Retinal pigment epithelial cell (primary cell): ENCODE measurements at regions not wholly inside any gene's neighbourhood (a gene's known extent, or its start where the extent isn't known, plus 50 kb on each side); places are given as distances from the start of the nearest gene placed in this dataset.

ENCODE experiments used
- DNase-seq: peaks from one replicate; pipeline ENCODE4 v3.0.0-alpha.2; 2010; ENCODE audit warnings: low read depth
- H3K4me3 ChIP-seq: 2 replicates; pipeline ENCODE4 v1.5.1; 2011; ENCODE audit warnings: mild to moderate bottlenecking, low read length, control low read depth, moderate library complexity
- TF ChIP-seq, protein P1 (sequence below): conservative IDR thresholded peaks from 2 replicates; pipeline ENCODE4 v1.5.1; 2011; ENCODE audit warnings: low read depth, low read length, control low read depth, inconsistent platforms

DNA sequence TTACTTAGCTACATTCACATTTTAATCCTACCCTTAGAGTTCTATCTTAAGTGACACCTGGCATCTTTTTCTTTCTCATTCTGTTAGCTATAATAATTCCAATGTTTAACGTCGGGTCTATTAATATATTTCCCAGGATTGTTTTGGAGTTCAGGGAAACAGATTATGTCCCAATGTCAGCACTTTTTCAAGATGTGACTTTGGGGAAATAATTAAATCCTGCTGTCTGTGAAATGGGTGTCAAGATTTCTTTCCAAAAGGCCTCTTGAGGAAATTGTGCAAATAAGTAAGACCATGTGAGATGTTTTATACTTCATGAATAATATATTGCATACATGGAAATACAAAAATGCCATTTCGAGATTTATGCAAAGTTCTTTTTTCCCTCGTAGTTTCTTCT, 887.6 kb upstream of the SEL1L start:
- no peak for DNase-seq
- no peak overlapping the region for H3K4me3 ChIP-seq
- TF ChIP-seq, protein P1, sequence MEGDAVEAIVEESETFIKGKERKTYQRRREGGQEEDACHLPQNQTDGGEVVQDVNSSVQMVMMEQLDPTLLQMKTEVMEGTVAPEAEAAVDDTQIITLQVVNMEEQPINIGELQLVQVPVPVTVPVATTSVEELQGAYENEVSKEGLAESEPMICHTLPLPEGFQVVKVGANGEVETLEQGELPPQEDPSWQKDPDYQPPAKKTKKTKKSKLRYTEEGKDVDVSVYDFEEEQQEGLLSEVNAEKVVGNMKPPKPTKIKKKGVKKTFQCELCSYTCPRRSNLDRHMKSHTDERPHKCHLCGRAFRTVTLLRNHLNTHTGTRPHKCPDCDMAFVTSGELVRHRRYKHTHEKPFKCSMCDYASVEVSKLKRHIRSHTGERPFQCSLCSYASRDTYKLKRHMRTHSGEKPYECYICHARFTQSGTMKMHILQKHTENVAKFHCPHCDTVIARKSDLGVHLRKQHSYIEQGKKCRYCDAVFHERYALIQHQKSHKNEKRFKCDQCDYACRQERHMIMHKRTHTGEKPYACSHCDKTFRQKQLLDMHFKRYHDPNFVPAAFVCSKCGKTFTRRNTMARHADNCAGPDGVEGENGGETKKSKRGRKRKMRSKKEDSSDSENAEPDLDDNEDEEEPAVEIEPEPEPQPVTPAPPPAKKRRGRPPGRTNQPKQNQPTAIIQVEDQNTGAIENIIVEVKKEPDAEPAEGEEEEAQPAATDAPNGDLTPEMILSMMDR, result no peak

DNA sequence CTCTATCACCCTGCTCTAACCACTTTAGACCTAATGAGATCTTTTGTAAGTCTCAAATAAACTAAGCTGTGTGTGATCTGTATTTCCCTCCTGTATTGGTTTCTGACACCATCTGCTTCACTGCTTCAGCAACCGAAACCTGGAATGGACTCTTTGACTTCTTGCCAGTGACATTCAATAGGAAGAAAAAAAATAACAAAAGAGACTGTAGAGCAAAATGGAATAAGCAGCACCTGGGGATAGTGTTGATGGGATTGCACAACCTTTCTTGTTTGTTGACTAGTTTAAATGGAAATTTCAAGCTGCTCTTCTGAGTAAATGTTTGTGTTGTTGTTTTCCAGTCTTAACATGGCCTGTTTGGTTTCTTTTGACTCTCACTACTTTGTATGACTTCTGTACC, 888.6 kb upstream of the SEL1L start:
- no peak for DNase-seq
- TF ChIP-seq, protein P1, result no peak
- H3K4me3 ChIP-seq, result no peak overlapping the region

DNA sequence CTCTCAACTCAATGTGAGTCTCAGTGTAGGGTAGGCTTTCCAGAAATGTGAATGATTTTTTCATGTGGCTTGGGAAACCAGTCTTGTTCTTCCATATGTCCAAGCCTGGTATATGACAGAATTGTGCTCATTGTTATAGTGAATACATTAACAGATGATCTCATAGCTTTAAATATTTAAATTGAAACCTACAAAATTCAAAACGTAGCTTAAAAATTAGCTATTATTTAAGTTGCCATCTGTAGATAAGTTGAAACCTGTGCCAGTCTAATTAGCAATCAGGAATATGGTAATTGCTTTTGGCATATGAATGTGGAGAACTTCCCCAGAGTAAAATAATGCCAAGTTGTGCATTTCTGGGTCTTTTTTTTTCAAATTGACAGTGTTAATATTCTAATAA, 891.6 kb upstream of the SEL1L start:
- no peak for DNase-seq
- no peak overlapping the region for H3K4me3 ChIP-seq
- TF ChIP-seq, protein P1, result no peak

DNA sequence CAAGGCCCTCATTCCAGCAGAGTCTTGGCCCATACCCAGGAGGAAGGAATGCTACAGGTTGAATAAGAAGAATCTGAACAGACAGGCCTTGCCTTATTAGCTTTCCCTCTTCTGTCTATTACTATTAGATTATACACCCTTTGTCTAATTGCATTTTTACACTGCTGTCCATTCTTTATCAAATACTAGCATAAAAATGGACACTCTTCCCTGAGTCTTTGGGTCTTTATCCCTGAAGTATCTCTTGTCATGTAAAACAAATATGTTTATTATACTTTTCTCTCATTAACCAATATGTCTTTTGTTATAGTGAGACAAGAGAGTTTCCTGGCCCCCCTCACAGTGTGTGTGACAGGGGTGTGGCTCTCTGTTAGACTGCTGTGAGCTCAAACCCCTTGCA, 897.4 kb upstream of the SEL1L start:
- H3K4me3 ChIP-seq, result no peak overlapping the region
- TF ChIP-seq, protein P1, result no peak
- DNase-seq, result no peak

DNA sequence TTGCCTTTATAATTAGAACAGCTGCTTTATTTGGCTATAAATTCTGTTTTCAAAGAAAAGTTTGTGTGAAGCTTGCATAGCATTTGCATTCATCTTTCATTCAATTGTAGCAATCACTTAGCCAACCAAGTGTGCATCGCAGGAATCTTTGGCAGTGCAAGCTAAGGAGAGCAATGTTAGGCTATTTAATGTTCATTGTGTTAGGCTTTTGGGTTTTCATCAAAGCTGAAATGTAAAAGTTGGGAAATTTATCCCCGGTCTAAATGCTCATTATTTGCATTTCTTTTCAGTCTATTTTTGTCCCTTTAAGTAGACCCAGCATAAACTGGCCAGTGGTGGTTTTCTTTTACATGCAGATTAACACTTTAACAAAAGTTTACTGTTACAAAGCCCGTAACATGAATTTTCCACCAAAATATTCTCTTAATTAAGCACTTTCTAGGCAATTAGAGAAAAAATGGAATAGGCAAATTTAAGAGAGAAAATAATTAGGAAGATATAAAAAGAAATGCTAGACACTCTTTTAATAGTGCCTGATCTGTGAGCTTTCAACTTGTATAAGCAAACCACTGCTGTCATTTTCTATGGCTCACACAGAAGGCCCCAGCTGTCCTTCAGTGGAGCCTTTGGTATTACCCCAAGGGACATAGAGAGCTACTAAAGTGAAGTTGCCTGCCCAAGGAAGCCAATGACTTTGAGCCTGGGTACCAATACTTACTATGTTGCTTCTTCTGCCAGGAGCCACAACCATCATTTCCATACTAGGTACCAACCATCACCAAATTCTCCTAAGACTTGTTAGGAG, 898.9 kb upstream of the SEL1L start:
- no peak for DNase-seq
- no peak overlapping the region for H3K4me3 ChIP-seq
- TF ChIP-seq, protein P1, result no peak

DNA sequence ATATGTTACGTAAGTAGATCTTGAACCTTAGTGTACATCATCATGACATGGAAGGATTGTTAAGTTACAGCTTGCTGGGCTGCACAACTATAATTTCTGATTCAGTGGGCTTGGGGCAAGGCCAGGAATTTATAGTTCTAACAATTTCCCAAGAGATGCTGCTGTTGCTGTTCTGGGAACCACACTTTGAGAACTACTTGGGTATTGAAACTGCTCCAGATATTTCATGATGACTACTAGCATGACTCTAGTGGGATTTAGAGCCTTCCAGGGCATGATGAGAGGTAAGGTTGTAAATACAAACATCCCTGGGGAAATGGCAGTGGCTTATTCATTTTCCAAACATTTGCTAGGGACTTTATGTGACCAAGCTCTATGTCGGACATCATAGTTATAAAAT, 904.8 kb upstream of the SEL1L start:
- TF ChIP-seq, protein P1, result no peak
- no peak for DNase-seq
- no peak overlapping the region for H3K4me3 ChIP-seq

DNA sequence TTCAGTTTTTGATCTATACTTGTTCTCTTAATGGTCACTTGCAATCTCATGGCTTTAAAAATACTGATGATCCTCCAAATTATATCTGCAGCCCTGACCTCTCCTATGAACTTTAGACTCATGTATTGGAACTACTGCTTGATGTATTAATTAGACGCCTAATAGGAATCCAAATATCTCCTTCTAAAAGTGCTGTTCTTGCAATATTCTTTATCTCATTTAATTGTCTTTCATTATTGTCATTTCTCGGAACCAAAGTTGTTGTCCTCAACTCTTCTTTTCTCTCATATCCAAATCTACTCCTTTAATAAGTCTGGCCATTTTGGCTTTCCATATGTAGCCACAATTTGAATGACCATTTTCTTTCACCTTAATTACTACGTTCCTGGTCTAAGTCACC, 907.6 kb upstream of the SEL1L start:
- TF ChIP-seq, protein P1, result no peak
- DNase-seq, result no peak
- H3K4me3 ChIP-seq, result no peak overlapping the region
